ENCODE measurements at regions not wholly inside any gene's neighbourhood (a gene's known extent, or its start where the extent isn't known, plus 50 kb on each side); places are given as distances from the start of the nearest gene placed in this dataset.
"Not testable (repeated sequence)": the region's sequence is repeated elsewhere in the genome, so short reads cannot be mapped to it uniquely, and the experiment has no call there.

DNA sequence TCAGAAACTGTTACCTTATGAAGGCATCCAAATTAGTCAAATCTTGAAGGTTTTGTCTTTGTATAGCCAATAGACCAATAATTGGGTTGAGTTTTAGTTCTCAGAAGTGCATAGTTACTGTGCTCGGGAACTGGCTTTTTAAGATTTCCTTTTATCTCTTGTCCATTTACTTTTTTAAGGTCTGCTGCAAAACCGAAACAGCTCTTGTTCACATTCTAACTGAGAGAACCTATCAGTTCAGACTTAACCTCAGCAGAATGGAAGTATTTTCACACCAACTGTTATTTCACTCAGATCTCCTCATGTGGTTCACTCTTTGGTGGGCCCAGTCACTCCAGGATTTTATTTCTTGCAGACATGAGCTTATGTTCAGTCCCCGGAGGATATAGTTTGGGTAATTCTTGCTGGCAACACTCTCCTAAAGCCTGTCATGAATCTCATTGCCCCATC, 55.5 kb downstream of the TPBG start:
- ChIA-PET POLR2A (no interaction called here), CTCF (no interaction called here)

DNA sequence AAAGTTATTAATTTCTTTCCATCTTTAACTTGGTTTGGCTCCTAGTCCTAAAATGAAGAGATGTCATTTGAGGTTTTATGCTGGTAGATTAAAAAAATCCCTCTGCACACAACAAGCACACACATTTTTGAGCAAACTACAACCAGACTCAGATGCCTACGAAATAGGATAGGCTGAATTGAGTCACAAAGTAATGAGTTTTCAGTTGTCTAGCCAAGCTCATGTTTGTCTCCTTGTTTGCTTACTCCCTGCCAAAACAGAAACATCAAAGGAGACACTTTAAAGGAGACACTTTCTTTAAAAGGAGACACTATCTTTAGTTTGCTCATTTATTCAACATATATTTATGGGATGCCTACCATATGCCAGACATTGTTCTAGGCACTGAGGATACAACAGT, 56.2 kb downstream of the TPBG start:
- ChIA-PET POLR2A (no interaction called here), CTCF (no interaction called here)

DNA sequence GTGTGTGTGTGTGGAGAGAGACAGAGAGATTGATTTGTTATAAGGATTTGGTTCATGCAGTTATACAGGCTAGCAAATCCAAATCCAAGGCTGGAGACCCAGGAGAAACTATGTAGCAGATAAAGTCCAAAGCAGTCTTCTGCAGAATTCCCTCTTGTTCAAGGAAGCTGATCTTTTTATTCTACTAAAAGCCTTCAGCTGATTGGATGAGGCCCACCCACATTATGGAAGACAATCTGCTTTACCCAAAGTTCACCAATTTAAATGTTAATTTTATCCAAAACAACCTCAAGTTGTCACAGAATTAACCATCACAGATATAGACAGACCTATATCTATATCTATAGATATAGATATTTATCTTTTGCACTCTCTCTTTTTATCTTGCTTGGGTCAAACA, 67.0 kb downstream of the TPBG start:
- POLR2A ChIA-PET = no interaction called here
- CTCF ChIA-PET = no interaction called here

DNA sequence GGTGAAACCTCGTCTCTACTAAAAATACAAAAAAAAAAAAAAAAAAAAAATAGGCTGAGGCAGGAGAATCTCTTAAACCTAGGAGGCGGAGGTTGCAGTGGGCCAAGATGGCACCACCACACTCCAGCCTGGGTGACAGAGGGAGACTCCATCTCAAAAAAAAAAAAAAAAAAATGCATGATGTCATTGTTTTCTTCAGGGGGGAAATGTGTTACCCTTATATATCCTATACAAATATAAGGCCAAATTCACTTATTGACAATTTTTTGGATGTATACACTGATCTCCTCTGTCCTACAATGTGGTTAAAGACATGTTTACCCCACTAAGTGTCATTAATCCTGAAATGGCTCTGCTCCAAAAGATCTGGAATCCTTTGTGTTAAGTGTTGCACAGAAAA, 73.1 kb downstream of the TPBG start:
- CTCF ChIA-PET = no interaction called here

DNA sequence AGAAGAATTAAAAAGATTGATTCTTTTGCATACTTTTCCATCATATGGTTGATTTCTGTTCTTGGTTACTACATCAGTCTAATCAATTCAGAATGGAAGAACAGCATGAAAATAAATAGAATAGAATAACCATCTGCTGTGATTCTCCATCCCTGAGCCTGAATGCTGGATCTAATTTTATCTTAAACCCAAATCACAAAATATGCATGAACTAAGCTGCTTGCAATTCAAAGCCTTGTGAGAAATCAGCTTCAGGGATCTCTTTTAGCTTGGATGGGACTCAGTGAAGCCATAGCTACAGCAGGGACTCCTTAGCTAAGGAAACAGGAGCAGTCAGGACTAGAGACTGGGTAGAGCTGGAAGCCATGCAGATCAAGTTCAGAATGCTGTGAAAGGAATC, 74.1 kb downstream of the TPBG start:
- ChIA-PET POLR2A (no interaction called here), CTCF (no interaction called here)

More for the DNA sequence above, 73.1 kb downstream of the TPBG start:
- POLR2A ChIA-PET = no interaction called here

DNA sequence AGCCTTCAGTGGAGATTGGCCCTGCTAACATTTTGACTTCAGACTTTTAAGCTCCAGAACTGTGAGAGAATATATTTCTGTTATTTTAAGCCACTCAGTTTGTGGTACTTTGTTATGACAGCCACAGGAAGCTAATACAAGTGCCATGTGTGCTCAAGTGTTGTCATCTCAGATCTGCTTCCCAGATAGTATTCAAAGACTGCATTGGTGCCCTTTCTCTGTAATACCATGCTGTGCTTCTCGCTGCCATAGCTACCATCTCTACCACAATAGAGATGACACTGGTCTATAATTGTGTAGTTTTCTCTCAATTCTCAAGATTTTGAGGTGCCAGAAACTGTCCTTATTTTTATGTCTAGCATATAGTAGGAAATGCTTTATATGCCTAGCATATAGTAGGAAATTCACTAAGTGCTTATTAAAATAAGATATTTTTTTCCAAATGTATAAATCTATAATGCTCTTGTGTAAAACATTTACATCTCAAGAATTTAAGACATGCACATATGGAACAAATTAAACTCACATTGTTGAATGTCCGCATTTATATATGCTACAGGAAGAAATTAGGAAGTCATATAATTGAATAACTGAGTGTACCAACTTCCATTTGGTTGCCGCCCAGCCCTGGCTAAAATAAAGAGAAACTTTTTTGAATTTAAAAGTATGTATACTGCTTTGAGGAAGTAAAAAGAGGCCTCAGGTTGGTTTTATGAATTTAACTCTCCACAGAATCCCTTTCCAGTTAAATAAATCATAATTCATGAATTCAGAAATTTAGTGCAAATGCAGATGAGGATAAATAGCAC, 77.6 kb downstream of the TPBG start:
- ChIA-PET POLR2A (no interaction called here), CTCF (no interaction called here)

DNA sequence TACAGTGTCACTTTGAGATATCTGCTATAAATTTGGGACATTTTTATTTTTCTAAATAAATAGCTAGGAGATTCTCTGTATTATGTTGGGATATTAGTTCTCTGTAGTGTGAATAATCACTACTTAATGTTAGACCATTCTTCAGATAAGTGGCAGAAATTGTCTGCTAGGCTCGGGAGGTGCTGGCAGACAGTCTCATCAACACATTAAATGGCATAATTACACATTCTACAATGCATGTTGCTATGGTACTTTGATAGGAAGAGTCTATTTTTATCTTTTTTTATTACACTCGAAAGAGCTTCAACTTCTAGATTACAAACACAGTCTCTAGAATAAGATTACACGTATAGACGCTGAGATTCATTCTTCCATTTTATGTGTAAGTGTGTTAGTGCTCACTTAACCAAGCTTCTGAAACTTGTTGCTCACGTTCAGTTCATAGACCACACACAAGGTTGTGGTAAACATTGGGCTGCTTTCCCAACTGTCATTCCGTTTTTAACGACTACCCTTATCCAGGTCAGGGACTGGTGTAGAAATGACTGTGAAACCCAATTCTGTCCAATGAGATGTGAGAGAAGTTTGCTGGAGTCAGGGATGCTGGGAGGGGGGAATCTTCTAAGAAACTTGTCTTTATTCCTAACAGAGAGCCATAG, 78.6 kb downstream of the TPBG start:
- CTCF ChIA-PET = no interaction called here
- POLR2A ChIA-PET = no interaction called here

DNA sequence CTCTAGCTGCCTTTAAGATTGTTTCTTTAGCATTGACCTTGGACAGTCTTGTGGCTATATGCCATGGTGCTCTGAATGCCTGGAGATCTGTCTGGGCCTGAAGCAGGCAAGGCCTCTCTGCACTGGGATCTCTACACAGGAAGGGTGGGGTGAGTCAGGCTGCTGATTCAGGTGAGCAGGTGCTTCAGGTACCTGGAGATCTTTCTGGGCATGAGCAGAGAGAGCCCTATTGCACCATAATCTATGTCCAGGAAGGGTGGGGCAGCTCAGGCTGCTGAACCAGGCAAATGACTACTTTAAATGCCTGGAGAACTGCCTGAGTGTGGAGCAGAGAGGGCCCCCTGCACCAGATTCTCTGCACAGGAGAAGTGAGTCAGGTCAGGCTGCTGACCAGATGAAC, 94.5 kb downstream of the TPBG start:
- POLR2A ChIA-PET = no interaction called here

DNA sequence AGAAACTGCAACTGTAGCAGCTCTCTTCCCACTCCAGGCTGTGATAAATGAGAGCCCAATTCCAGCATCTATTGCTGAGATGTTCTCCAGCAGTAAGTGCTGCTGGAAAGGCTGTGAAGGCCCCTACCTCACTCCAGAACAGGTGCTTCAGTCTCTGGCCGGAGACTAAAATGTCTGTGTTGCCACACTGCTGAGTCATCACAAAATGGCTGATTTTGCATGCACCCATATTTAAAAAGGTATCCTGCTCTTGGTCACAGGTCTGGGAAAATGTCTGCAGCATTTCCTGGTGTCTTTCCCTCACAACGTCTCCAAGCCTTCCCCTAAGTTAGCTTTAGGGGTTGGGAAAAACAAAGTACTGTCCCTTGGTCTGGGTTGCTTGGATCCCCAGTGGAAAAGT, 95.1 kb downstream of the TPBG start:
- CTCF ChIA-PET = no interaction called here
- POLR2A ChIA-PET = no interaction called here

More for the DNA sequence above, 94.5 kb downstream of the TPBG start:
- CTCF ChIA-PET = no interaction called here

DNA sequence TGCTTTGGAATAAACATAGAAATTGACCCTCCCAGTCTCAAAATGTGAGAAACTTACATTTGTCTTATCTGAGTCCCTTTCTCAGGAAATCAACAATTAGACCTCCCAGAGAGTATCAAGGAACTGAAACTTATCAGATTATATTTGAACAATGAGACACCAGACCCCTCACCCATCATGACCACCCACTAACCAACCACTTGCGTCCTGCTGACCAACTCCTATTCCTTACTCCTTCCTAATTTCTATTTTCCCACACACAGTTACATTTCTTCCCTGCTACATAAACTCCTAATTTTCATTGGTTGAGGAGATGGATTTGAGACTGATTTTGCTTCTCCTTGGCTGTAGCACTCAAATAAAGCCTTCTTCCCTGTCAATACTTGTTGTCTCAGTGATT, 97.9 kb downstream of the TPBG start:
- CTCF ChIA-PET = no interaction called here

DNA sequence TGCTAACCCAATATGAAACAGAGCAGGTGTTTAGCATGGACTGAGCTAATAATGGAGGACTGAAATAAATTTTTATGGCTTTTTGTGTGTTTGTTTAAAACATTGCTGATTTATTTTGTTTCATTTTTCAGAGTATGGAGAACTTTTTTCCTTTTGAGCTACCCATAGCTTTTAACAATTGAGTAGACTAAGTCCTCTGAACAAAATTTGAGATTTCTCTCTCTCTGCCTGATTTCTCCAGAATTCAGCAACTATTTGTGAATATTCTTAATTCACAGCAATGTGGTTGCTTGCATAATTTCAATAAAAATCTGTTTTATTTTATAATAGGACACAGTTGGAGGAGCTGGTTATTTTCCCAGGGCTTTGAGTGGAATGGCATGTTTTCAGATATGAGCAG, 103.7 kb downstream of the TPBG start:
- ChIA-PET CTCF (interaction anchor here (0.6 kb wide), 1 partner anchor 143 kb away, joined by 3 read pairs; no protein-coding TSS in a partner anchor), POLR2A (no interaction called here)

More for the DNA sequence above, 97.9 kb downstream of the TPBG start:
- POLR2A ChIA-PET = no interaction called here

DNA sequence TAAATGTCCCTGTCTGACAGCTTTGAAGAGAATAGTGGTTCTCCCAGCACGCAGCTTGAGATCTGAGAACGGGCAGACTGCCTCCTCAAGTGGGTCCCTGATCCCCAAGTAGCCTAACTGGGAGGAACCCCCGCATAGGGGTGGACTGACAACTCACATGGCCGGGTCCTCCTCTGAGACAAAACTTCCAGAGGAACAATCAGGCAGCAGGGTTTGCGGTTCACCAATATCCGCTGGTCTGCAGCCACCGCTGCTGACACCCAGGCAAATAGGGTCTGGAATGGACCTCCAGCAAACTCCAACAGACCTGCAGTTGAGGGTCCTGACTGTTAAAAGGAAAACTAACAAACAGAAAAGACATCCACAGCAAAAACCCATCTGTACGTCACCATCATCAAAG, 106.5 kb downstream of the TPBG start:
- CTCF ChIA-PET, POLR2A ChIA-PET: not testable (repeated sequence)

DNA sequence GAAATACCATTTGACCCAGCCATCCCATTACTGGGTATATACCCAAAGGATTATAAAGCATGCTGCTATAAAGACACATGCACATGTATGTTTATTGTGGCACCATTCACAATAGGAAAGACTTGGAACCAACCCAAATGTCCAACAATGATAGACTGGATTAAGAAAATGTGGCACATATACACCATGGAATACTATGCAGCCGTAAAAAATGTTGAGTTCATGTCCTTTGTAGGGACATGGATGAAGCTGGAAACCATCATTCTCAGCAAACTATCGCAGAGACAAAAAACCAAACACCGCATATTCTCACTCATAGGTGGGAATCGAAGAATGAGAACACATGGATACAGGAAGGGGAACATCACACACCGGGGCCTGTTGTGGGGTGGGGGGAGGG, 111.5 kb downstream of the TPBG start:
- CTCF ChIA-PET, POLR2A ChIA-PET: not testable (repeated sequence)

DNA sequence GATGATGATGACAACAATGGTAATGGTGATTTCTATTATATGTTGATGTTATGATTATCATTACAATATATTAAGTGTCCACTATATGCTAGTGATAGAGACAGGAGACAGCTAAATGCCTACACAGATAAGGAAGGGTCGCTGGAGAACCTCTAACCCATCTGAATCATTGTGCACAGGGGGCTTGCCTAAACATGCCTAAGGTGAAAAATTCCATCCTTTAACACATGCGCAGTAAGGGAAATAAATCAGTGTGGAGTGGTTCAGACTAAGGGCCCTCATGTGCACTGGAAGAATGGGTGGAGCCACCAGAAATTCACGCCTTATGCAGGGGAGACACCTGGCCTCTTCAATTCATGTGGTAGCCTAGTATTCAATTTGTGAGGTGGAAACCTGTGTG, 120.4 kb downstream of the TPBG start:
- POLR2A ChIA-PET = no interaction called here
- CTCF ChIA-PET = no interaction called here

DNA sequence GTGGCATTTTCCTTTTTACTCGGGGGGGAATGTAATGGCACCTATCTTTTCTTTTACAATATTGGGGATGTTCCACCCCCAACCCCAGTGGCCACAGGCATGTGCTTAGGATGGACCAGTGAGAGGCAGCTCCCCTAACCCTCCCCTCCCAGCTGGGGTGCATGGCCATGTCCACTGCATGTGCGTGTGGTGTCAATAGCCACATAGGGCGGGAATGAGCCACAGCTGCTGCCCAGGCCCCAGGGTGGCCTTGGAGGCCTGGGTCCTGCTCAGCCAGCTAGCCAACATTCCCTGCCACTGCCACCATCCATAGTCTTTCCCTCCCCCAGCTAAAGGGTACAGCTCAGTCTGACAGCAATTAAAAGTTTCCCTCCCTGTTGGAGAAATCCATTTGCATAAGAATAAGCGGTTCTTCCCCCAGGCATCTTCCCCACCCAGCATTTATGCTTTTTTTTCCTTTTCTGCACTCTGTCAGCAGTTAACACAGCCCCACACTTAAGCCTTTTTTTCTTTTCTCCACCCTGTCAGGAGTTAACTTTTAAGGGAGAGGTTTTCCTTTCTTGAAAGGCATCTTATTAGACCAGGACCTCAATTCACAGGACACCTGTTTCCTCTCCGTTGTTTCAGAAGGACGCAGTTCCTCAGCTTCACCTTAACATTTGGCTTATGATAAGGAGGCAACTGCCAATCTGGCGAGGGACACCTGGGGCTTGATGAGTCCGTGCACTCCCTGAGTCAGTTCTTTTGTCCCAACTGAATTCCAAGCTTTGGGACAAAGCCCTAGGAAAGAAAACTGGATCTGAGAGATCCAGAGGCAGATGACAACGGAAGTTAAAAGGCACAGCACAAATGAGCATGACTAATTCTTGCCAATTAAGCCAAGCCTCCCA, 121.4 kb downstream of the TPBG start:
- POLR2A ChIA-PET = no interaction called here
- CTCF ChIA-PET = no interaction called here

DNA sequence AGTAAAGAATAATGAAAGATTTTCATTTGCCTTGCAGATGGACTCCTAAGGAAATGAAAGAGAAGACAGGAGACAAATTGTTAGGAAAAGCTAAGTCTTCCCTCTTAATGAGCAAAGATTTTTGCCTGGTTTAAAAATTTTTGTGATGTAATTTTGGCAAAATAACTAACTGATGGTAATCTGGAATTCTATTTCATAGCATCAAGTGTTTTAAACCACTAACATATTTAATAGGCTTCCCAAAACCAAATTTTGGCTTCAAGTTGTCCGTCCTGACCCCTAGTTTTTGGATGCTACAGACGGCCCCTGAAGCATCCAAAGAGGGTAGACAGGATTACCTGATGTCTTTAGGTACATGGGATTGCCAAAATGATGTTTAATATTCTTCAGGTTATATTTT, 124.3 kb downstream of the TPBG start:
- POLR2A ChIA-PET = no interaction called here
- CTCF ChIA-PET = no interaction called here

DNA sequence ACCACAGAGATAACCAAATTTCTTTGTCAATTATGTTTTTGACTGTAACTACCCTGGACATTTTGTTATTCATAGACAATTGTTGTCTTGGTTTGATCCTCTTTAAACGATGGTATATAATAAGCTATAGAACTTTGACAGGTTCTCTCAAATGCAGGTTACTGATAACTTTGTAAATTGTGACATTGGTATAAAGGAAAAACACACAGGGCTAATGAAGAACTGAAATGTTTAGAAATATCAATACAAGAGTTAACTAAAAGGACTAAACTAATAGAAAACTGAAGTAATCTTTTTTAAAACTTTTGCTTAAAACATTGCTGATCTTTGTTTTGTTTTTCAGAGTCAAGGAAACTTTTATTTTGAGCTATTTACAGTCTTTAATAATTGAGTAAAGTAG, 124.8 kb downstream of the TPBG start:
- ChIA-PET CTCF (no interaction called here), POLR2A (no interaction called here)

DNA sequence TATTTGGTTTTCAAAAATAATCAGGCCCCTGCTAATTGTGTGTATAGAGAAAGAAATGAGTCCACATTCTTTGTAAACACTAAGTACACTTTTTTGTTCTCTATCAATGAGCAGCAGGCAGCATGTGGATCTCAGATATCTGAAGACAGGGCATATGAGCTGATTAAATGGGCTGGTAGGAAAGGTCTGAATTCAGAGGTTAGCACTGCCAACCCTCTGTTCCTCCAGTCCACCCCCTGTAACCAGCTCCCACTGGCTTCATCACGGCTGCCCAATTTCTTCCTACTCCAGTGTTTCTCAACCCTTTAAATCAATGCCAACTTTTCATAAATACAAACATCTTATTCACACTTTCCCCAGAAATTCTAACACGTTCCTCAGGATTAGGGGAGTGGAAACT, 128.5 kb downstream of the TPBG start:
- POLR2A ChIA-PET = no interaction called here

DNA sequence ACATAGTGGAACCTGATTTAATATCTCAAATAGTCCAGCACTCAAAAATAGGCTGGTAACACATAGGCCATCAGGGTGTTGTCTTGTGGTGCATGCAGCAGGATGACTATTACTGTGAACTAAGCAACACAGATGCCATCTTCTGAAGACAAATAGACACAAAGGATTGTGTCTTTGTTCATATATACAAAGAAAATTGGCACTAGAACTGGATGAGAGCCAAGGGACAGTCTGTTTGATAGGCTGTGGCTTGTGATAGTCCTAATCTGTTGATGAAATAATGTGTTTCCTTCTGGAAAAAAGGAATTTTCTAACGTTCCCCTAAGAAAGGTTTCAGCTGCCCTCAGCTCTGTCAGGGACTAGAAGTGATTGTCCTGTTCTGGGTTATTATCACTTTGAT, 129.8 kb downstream of the TPBG start:
- POLR2A ChIA-PET = no interaction called here
- CTCF ChIA-PET = no interaction called here

More for the DNA sequence above, 128.5 kb downstream of the TPBG start:
- CTCF ChIA-PET = no interaction called here

DNA sequence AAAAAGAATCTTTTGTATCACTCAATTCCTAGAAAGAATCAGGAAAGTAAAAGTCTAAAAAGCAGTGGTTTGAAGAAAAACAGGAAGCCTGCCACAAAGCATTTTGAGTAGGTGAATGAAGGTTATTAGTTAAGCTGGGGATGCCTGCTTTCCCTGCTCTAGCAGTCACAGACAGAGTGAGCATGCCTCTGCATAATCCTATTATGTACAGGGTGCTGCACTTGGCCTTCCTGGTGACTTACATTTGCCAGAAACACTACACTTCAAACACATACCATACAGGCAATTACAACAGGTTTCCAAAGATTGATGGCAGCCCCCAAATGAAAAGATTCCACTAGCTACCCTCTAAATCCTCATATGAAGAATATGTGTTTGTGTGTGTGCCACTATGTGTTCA, 130.8 kb downstream of the TPBG start:
- ChIA-PET CTCF (no interaction called here), POLR2A (no interaction called here)

DNA sequence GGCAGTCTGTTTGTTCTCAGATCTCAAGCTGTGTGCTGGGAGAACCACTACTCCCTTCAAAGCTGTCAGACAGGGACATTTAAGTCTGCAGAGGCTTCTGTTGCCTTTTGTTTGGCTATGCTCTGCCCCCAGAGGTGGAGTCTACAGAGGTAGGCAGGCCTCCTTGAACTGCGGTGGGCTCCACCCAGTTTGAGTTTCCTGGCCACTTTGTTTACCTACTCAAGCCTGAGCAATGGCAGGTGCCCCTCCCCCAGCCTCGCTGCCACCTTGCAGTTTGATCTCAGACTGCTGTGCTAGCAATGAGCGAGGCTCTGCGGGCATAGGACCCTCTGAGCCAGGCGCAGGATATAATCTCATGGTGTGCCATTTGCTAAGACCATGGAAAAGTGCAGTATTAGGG, 138.3 kb downstream of the TPBG start:
- POLR2A ChIA-PET, CTCF ChIA-PET: not testable (repeated sequence)

All from activated CD8-positive, alpha-beta memory T cell treated with anti-CD3 and anti-CD28 coated beads for 36 hours (primary cell).